ENCODE measurements at regions not wholly inside any gene's neighbourhood (a gene's known extent, or its start where the extent isn't known, plus 50 kb on each side); places are given as distances from the start of the nearest gene placed in this dataset.
"Not testable (repeated sequence)": the region's sequence is repeated elsewhere in the genome, so short reads cannot be mapped to it uniquely, and the experiment has no call there.

GRCh38 chr1:120586053-120586452 is 137.7 kb upstream of the NBPF26 start:
- H3K27me3 ChIP-seq (ENCODE audit: control insufficient read depth in 1 of 2, insufficient read depth in 1 of 2, low read length in 2 of 2); H2BK5ac ChIP-seq (ENCODE audit: low read depth, low read length, poor library complexity, severe bottlenecking); DNase-seq; H4K91ac ChIP-seq (ENCODE audit: low read length); H3K4me1 ChIP-seq (ENCODE audit: control insufficient read depth, insufficient read depth, low read depth, low read length); H3K14ac ChIP-seq (ENCODE audit: low read length in 2 of 2); H4K8ac ChIP-seq (ENCODE audit: low read length); H2AFZ ChIP-seq (ENCODE audit: low read depth, low read length); H3K4ac ChIP-seq (ENCODE audit: low read depth in 1 of 2, low read length in 2 of 2); H2BK120ac ChIP-seq (ENCODE audit: low read depth, low read length); H3K23ac ChIP-seq (ENCODE audit: low read length in 2 of 2); H3K9ac ChIP-seq (ENCODE audit: low read length); H2AK5ac ChIP-seq (ENCODE audit: low read length, severe bottlenecking); H2BK15ac ChIP-seq (ENCODE audit: low read depth, poor library complexity, severe bottlenecking); H3K9me3 ChIP-seq (ENCODE audit: control insufficient read depth, low read length); H2BK12ac ChIP-seq (ENCODE audit: low read length in 2 of 2); H3K36me3 ChIP-seq (ENCODE audit: control insufficient read depth in 1 of 2, insufficient read depth in 2 of 2, low read depth in 1 of 2, low read length in 2 of 2); H3K27ac ChIP-seq (ENCODE audit: low read length, poor library complexity, severe bottlenecking); H3K4me3 ChIP-seq (ENCODE audit: insufficient read depth in 1 of 2, low read depth in 1 of 2, low read length in 2 of 2); H3K4me2 ChIP-seq (ENCODE audit: low read length, poor library complexity, severe bottlenecking); H3K18ac ChIP-seq (ENCODE audit: low read depth in 1 of 2, low read length in 2 of 2); H3K79me1 ChIP-seq (replicated peaks; ENCODE audit: low read length, poor library complexity, severe bottlenecking): not testable (repeated sequence)
- no CpG with 5 or more reads among the region's 2 CpGs for WGBS

GRCh38 chr1:120588811-120589210 is 134.9 kb upstream of the NBPF26 start:
- H3K9ac ChIP-seq (ENCODE audit: low read length); H3K36me3 ChIP-seq (ENCODE audit: control insufficient read depth in 1 of 2, insufficient read depth in 2 of 2, low read depth in 1 of 2, low read length in 2 of 2); H3K27me3 ChIP-seq (ENCODE audit: control insufficient read depth in 1 of 2, insufficient read depth in 1 of 2, low read length in 2 of 2); H3K18ac ChIP-seq (ENCODE audit: low read depth in 1 of 2, low read length in 2 of 2); H3K4me2 ChIP-seq (ENCODE audit: low read length, poor library complexity, severe bottlenecking); H2BK12ac ChIP-seq (ENCODE audit: low read length in 2 of 2); H3K14ac ChIP-seq (ENCODE audit: low read length in 2 of 2); H3K27ac ChIP-seq (ENCODE audit: low read length, poor library complexity, severe bottlenecking); H3K4me1 ChIP-seq (ENCODE audit: control insufficient read depth, insufficient read depth, low read depth, low read length); DNase-seq; H3K4me3 ChIP-seq (ENCODE audit: insufficient read depth in 1 of 2, low read depth in 1 of 2, low read length in 2 of 2); H2AK5ac ChIP-seq (ENCODE audit: low read length, severe bottlenecking); H3K79me1 ChIP-seq (replicated peaks; ENCODE audit: low read length, poor library complexity, severe bottlenecking); H2BK15ac ChIP-seq (ENCODE audit: low read depth, poor library complexity, severe bottlenecking); H4K8ac ChIP-seq (ENCODE audit: low read length); H2AFZ ChIP-seq (ENCODE audit: low read depth, low read length); H2BK120ac ChIP-seq (ENCODE audit: low read depth, low read length); H4K91ac ChIP-seq (ENCODE audit: low read length); H3K4ac ChIP-seq (ENCODE audit: low read depth in 1 of 2, low read length in 2 of 2); H3K9me3 ChIP-seq (ENCODE audit: control insufficient read depth, low read length); H2BK5ac ChIP-seq (ENCODE audit: low read depth, low read length, poor library complexity, severe bottlenecking); H3K23ac ChIP-seq (ENCODE audit: low read length in 2 of 2): not testable (repeated sequence)
- WGBS: no CpG with 5 or more reads among the region's 1 CpG

- not testable (repeated sequence) for H3K4me2 ChIP-seq (ENCODE audit: low read length, poor library complexity, severe bottlenecking); H2AK5ac ChIP-seq (ENCODE audit: low read length, severe bottlenecking); H3K14ac ChIP-seq (ENCODE audit: low read length in 2 of 2); H3K27ac ChIP-seq (ENCODE audit: low read length, poor library complexity, severe bottlenecking); H3K4me1 ChIP-seq (ENCODE audit: control insufficient read depth, insufficient read depth, low read depth, low read length); H3K9me3 ChIP-seq (ENCODE audit: control insufficient read depth, low read length); H3K4me3 ChIP-seq (ENCODE audit: insufficient read depth in 1 of 2, low read depth in 1 of 2, low read length in 2 of 2); H2AFZ ChIP-seq (ENCODE audit: low read depth, low read length); H4K8ac ChIP-seq (ENCODE audit: low read length); H3K79me1 ChIP-seq (replicated peaks; ENCODE audit: low read length, poor library complexity, severe bottlenecking); H3K27me3 ChIP-seq (ENCODE audit: control insufficient read depth in 1 of 2, insufficient read depth in 1 of 2, low read length in 2 of 2); H3K23ac ChIP-seq (ENCODE audit: low read length in 2 of 2); DNase-seq; H3K18ac ChIP-seq (ENCODE audit: low read depth in 1 of 2, low read length in 2 of 2); H2BK12ac ChIP-seq (ENCODE audit: low read length in 2 of 2); H2BK5ac ChIP-seq (ENCODE audit: low read depth, low read length, poor library complexity, severe bottlenecking); H2BK15ac ChIP-seq (ENCODE audit: low read depth, poor library complexity, severe bottlenecking); H2BK120ac ChIP-seq (ENCODE audit: low read depth, low read length); H4K91ac ChIP-seq (ENCODE audit: low read length); H3K36me3 ChIP-seq (ENCODE audit: control insufficient read depth in 1 of 2, insufficient read depth in 2 of 2, low read depth in 1 of 2, low read length in 2 of 2); H3K4ac ChIP-seq (ENCODE audit: low read depth in 1 of 2, low read length in 2 of 2); H3K9ac ChIP-seq (ENCODE audit: low read length)
- WGBS: no CpG with 5 or more reads among the region's 4 CpGs
Observed at GRCh38 chr1:120591774-120592173, 132.0 kb upstream of the NBPF26 start.

DNA sequence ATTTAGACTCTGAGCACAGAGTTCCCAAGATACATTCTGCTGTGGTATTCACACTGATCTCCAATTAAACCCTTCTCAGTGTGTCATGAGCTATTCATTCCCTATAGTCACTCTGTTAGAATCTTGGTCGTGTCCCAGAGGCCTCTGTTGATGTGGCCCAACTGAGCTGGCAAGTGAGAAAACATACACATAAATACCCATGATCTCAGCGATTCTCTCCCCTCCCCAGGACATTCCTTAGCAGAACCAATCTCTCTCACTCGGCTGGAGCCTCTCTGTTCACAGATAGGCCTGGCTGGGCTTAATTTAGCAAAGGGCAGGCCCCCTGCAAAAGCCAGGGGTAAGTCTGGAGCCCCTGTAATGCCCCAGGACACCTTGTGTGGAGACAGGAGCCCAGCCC is 130.8 kb upstream of the NBPF26 start:
- not testable (repeated sequence) for H3K36me3 ChIP-seq (ENCODE audit: control insufficient read depth in 1 of 2, insufficient read depth in 2 of 2, low read depth in 1 of 2, low read length in 2 of 2); H2BK15ac ChIP-seq (ENCODE audit: low read depth, poor library complexity, severe bottlenecking); H3K9me3 ChIP-seq (ENCODE audit: control insufficient read depth, low read length); DNase-seq; H3K79me1 ChIP-seq (replicated peaks; ENCODE audit: low read length, poor library complexity, severe bottlenecking); H3K4me1 ChIP-seq (ENCODE audit: control insufficient read depth, insufficient read depth, low read depth, low read length); H2BK120ac ChIP-seq (ENCODE audit: low read depth, low read length); H2BK12ac ChIP-seq (ENCODE audit: low read length in 2 of 2); H2AK5ac ChIP-seq (ENCODE audit: low read length, severe bottlenecking); H3K18ac ChIP-seq (ENCODE audit: low read depth in 1 of 2, low read length in 2 of 2); H3K4me3 ChIP-seq (ENCODE audit: insufficient read depth in 1 of 2, low read depth in 1 of 2, low read length in 2 of 2); H3K23ac ChIP-seq (ENCODE audit: low read length in 2 of 2); H3K4me2 ChIP-seq (ENCODE audit: low read length, poor library complexity, severe bottlenecking); H3K14ac ChIP-seq (ENCODE audit: low read length in 2 of 2); H3K9ac ChIP-seq (ENCODE audit: low read length); H3K27me3 ChIP-seq (ENCODE audit: control insufficient read depth in 1 of 2, insufficient read depth in 1 of 2, low read length in 2 of 2); H3K27ac ChIP-seq (ENCODE audit: low read length, poor library complexity, severe bottlenecking); H4K91ac ChIP-seq (ENCODE audit: low read length); H2BK5ac ChIP-seq (ENCODE audit: low read depth, low read length, poor library complexity, severe bottlenecking); H4K8ac ChIP-seq (ENCODE audit: low read length); H2AFZ ChIP-seq (ENCODE audit: low read depth, low read length); H3K4ac ChIP-seq (ENCODE audit: low read depth in 1 of 2, low read length in 2 of 2)
- WGBS: no CpG with 5 or more reads among the region's 3 CpGs

Measured in mesenchymal stem cell (in vitro differentiated cells and primary cell).